ENCODE measurements at regions not wholly inside any gene's neighbourhood (a gene's known extent, or its start where the extent isn't known, plus 50 kb on each side); places are given as distances from the start of the nearest gene placed in this dataset.

- DNase-seq (ENCODE audit: low spot score): no peak
Measured at GRCh38 chr22:48340727-48341709, 1486.7 kb downstream of the BRD1 start.

DNA sequence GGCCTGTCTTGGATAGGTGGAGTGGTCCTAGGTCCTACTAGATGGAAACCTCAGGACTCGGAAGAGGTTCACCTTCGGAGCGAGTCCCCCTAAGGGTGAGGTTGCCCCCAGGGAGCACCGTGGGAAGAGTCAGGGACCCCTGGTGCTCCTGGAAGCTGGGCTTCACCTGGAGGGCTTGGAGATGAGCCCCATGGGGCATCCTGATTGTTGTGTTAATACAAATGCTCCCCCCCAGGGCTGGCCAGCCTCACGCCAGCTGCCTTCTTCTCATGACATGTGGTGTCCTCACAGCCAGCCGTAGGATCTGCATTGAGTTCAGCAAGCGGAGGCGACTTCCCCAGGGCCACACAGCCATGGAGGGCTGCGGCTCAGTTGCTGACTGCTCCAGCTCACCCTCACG is 1487.5 kb downstream of the BRD1 start:
- DNase-seq (ENCODE audit: low spot score): no peak

GRCh38 chr22:48338793-48339705 is 1488.6 kb downstream of the BRD1 start:
- no peak for DNase-seq (ENCODE audit: low spot score)

DNA sequence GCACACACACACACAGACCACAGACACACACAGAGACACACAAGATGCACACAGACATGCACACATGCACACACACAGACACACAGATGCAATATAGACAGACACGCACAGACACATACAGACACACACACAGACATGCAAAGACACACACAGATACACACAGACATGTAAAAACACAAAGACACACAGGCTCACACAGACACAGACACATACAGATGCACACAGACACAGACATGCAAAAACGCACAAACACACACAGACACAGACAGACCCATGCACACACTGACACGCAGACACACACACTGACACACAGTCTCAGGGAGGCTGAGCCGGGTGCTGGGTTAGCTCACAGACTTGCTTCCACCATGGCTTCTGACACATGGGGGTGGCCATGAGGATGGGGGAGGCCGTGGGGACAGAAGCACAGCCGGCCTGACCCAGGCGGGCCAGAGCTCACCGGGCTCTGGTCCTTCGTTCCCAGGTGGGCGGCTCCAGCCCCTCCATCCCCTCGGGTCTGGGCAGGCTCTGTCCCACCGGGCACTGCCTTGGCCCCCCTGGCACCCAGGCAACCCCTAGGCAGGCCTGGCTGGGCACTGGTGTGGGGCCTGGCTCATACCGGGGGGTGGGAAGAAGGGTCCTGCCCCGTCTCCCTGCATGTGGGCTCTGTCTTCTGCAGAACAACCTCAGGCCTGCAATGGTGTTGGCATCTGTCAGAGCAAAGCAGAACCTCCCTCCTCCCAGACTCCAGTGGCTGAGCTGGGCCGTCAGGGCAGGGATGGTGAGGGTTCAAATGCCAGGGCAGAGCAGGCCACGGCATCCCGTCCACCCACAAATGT is 1489.5 kb downstream of the BRD1 start:
- DNase-seq (ENCODE audit: low spot score): no peak

GRCh38 chr22:48336339-48337060 is 1491.2 kb downstream of the BRD1 start:
- DNase-seq (ENCODE audit: low spot score): no peak

DNA sequence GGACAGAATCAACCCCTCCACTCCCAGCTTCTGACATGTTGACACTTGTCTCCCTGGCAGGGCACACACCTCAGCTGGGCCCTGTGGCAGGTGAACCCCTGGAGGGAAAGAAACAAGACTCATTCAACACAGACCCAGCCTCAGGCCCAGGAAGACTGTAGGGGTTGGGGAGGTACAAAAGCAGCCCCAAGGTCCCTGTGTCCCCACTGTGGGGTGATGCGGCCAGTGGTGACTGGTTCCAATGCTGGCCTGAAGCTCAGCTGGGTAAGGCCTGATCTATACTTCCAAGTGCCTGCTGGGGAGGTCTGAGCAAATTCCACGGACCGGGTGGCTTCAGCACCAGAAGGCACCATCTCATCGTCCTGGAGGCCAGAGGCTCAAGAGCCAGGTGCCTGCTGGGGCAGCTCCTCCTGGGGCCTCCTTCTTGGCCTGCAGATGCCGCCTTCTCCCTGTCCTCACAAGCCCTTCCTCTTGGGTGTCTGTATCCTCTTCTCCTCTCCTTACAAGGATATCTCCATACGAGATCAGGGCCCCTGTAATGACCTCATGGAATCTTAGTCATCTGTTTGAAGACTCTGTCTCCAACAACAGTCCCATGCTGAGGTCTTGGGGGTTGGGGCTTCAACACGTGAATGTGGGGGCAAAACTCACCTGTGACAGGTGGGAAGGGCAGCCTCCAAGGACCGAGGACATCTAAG is 1492.1 kb downstream of the BRD1 start:
- no peak for DNase-seq (ENCODE audit: low spot score)

- no peak for DNase-seq (ENCODE audit: low spot score)
Measured at GRCh38 chr22:48334971-48335370, 1492.7 kb downstream of the BRD1 start.

DNA sequence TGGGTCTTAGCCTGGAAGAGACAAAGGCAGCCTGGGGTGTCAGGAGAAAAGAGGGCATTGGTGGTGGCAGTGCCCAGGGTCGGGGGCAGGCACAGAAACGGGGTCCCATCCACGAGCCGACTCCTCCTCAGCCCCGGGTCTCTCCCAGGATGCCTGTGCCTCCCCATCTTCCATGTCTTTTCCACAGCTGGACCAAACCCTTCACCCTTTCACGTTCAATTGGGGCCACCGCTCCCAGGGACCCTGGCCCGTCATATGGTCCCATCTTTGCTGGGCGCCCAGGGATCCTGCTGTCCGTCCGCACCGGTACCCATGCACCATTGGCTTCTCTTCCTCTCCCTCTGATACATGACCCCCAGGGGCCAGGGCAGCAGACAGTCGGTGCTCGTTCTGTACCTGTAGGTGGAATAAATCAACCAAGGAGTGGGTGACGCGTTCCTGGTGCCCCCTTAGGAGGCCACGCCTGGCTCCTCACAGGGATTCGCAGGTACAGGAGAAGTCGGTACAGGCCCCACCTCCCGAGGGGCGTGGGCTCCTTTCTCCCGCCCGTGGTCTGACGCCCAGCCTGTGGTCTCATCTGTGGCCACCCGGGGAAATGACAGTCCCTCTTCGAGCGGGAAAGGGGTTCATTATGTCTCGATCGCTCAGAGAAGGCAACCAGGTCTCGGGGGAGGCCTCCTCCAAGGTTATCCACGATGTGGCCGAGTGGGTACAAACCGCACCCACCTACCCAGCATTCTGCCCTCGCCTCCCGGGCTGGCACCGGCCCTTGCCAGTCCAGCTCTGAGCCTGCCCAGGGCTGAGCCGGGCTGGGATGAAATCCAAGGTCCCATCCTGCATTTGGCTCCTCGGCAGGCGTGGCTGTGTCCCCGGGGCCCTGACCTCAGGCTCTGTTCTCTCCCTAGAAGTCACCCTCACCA is 1493.6 kb downstream of the BRD1 start:
- DNase-seq (ENCODE audit: low spot score): no peak

- no peak for DNase-seq (ENCODE audit: low spot score)
Measured at GRCh38 chr22:48333323-48333763, 1494.3 kb downstream of the BRD1 start.

DNA sequence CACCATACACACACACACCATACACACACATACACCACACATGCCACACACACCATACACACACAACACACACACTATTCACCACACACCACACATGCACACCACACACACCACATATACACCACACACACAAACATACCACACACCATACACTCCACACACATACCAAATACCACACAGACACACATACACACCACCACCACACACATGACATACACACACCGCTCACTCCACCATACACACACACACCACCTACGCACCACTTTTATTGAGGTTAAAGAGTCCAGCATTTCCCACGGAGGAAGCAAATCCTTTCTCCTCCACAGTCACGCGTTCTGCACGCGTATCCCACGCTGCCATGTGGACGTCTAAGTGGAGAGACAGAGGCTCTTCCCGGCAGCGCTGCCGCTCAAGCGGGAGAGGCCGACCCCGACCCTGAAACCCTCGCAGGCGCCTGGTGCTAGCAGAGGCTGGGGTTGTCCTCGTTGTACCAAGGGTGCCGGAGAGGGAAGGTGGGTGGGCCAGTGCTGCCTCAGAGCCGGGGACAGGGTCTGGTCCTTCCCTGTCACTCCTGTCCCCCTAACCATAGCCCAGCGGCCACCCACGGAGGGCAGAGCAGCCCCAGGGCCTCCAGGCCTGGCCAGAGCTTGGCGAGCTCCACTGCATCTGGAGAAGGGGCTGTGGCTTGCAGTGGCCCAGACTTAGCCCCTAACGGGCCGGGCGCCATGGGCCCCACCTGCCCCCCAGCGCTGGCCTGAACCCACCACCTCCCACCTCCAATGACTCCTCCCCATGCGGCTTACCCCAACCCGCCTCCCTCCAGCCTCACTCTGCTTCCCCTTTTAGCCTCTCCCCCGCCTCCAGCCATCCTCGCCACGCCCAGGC is 1495.0 kb downstream of the BRD1 start:
- no peak for DNase-seq (ENCODE audit: low spot score)

- DNase-seq (ENCODE audit: low spot score): no peak
Measured at GRCh38 chr22:48331691-48332220, 1495.9 kb downstream of the BRD1 start.

- DNase-seq (ENCODE audit: low spot score): no peak
Measured at GRCh38 chr22:48331266-48331665, 1496.4 kb downstream of the BRD1 start.

GRCh38 chr22:48327721-48328120 is 1500.0 kb downstream of the BRD1 start:
- DNase-seq (ENCODE audit: low spot score): no peak

- no peak for DNase-seq (ENCODE audit: low spot score)
Measured at GRCh38 chr22:48323746-48324145, 1503.9 kb downstream of the BRD1 start.

GRCh38 chr22:48322907-48323306 is 1504.8 kb downstream of the BRD1 start:
- DNase-seq (ENCODE audit: low spot score): no peak

- no peak for DNase-seq (ENCODE audit: low spot score)
Measured at GRCh38 chr22:48321986-48322545, 1505.6 kb downstream of the BRD1 start.

DNA sequence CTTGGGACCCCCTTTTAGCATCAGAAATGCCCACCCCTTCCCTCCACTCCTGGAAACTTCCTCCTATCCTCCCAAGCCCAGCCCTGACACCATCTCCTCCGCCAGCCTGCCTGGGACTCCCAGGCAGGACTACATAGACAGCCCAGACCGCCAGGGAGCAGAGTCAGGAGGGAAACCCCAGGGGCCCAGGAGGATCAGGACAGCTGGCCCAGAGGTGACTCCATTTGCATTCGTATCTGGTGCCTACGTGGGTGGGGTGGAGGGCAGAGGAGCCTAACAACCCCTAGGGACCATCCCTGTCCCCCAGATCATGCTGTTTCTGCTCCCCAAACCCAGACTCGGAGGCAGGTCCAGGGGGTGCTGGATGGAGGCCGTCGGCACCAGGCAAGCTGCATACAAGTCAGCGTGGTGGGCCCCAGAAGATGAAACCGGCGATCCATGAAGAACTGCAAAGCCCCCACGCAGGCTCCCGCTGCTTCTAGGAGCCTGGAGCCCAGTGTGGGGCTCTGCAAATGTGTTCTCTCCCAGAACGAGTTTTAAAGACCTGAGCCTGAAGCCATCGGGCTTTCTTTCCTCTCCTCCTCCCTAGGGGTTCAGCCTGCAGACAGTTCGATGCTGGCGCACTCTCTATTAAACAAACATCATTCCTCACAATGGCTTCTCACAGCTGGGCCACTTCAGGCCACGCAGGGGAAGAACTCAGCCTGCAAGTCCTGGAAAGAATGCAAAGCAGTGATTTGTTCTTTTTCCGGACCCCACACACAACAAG is 1506.8 kb downstream of the BRD1 start:
- no peak for DNase-seq (ENCODE audit: low spot score)

Data from H4 (cell line).